T-helper 9 cell (primary cell): ENCODE measurements at regions not wholly inside any gene's neighbourhood (a gene's known extent, or its start where the extent isn't known, plus 50 kb on each side); places are given as distances from the start of the nearest gene placed in this dataset.

ENCODE experiments used
- DNase-seq: peaks from one replicate; pipeline ENCODE4 v3.0.0-alpha.2; 2020

- no peak for DNase-seq
Measured at GRCh38 chr15:39326306-39326975, 254.4 kb upstream of the THBS1 start.

- no peak for DNase-seq
Measured at GRCh38 chr15:39327005-39327730, 253.7 kb upstream of the THBS1 start.

GRCh38 chr15:39330061-39330460 is 250.8 kb upstream of the THBS1 start:
- no peak for DNase-seq

GRCh38 chr15:39331584-39331983 is 249.3 kb upstream of the THBS1 start:
- DNase-seq, result no peak

- DNase-seq, result no peak
Measured at GRCh38 chr15:39332846-39333245, 248.0 kb upstream of the THBS1 start.

- no peak for DNase-seq
Measured at GRCh38 chr15:39333393-39333792, 247.5 kb upstream of the THBS1 start.

- DNase-seq, result no peak
Measured at GRCh38 chr15:39333896-39334295, 247.0 kb upstream of the THBS1 start.

GRCh38 chr15:39336926-39337325 is 244.0 kb upstream of the THBS1 start:
- DNase-seq, result no peak

GRCh38 chr15:39338251-39338650 is 242.6 kb upstream of the THBS1 start:
- DNase-seq, result no peak

GRCh38 chr15:39340903-39341645 is 239.8 kb upstream of the THBS1 start:
- DNase-seq, result no peak

GRCh38 chr15:39344662-39345141 is 236.2 kb upstream of the THBS1 start:
- no peak for DNase-seq

- no peak for DNase-seq
Measured at GRCh38 chr15:39345176-39345575, 235.7 kb upstream of the THBS1 start.

- DNase-seq, result no peak
Measured at GRCh38 chr15:39347453-39347852, 233.4 kb upstream of the THBS1 start.

- DNase-seq, result no peak
Measured at GRCh38 chr15:39350785-39351184, 230.1 kb upstream of the THBS1 start.

GRCh38 chr15:39354189-39354588 is 226.7 kb upstream of the THBS1 start:
- DNase-seq, result no peak

GRCh38 chr15:39357480-39358268 is 223.2 kb upstream of the THBS1 start:
- DNase-seq, result no peak

- no peak for DNase-seq
Measured at GRCh38 chr15:39358441-39359041, 222.3 kb upstream of the THBS1 start.

GRCh38 chr15:39359771-39360170 is 221.1 kb upstream of the THBS1 start:
- no peak for DNase-seq

- DNase-seq, result no peak
Measured at GRCh38 chr15:39360452-39360851, 220.4 kb upstream of the THBS1 start.

- no peak for DNase-seq
Measured at GRCh38 chr15:39361497-39361896, 219.4 kb upstream of the THBS1 start.

- DNase-seq, result no peak
Measured at GRCh38 chr15:39362821-39363561, 217.9 kb upstream of the THBS1 start.
